Activated B cell treated with CpG ODN at 0.5 μM for 24 hours (primary cell): ENCODE measurements at regions not wholly inside any gene's neighbourhood (a gene's known extent, or its start where the extent isn't known, plus 50 kb on each side); places are given as distances from the start of the nearest gene placed in this dataset.

Experiments used
- ATAC-seq: fragments of 200-7000 bp; cut with Tn5 transposase; one replicate; pipeline ENCODE4 v1.10.0; 2021; ENCODE audit warnings: low read depth, mild to moderate bottlenecking, moderate library complexity
- CTCF ChIA-PET: fragments of 350-600 bp; sonication (Branson Sonifier 250); formaldehyde crosslinking; loops from one replicate; lab custom pipeline; 2021; ENCODE audit warnings: antibody characterized with exemption; lab: Charles Lee
- POLR2A ChIA-PET: fragments of 350-600 bp; sonication (Branson Sonifier 250); formaldehyde crosslinking; loops from one replicate; lab custom pipeline; 2021; ENCODE audit warnings: antibody characterized with exemption; lab: Charles Lee
- DNase-seq: peaks from one replicate; pipeline ENCODE4 v3.0.0; 2022
- H3K27ac Mint-ChIP-seq: one replicate; pipeline ENCODE4 v1.8.0; 2020; ENCODE audit warnings: mixed read lengths
- H3K27me3 Mint-ChIP-seq: one replicate; pipeline ENCODE4 v1.8.0; 2021; ENCODE audit warnings: mixed read lengths
- H3K36me3 Mint-ChIP-seq: one replicate; pipeline ENCODE4 v1.8.0; 2021; ENCODE audit warnings: low read depth, mixed read lengths
- H3K4me1 Mint-ChIP-seq: one replicate; pipeline ENCODE4 v1.8.0; 2021; ENCODE audit warnings: mixed read lengths
- H3K4me3 Mint-ChIP-seq: one replicate; pipeline ENCODE4 v1.8.0; 2020; ENCODE audit warnings: mild to moderate bottlenecking, mixed read lengths
- H3K9me3 Mint-ChIP-seq: one replicate; pipeline ENCODE4 v1.8.0; 2020; ENCODE audit warnings: mixed read lengths
- CTCF ChIP-seq: fragments of 200-600 bp; IDR thresholded peaks from one replicate; pipeline ENCODE4 v1.8.0; 2022; ENCODE audit warnings: antibody characterized with exemption, mild to moderate bottlenecking
- intact Hi-C: fragments of 100-400 bp; cut with micrococcal nuclease; formaldehyde crosslinking; loops from one replicate; pipeline ENCODE4 v1.15.1; 2024

GRCh38 chr2:241929551-241930490 is 60.3 kb downstream of the RTP5 start:
- ChIA-PET CTCF (no interaction called here), POLR2A (no interaction called here)
- H3K27me3 Mint-ChIP-seq, result no peaks in the 10 kb centered on the region
- H3K9me3 Mint-ChIP-seq, result no peaks in the 10 kb centered on the region
- DNase-seq, result no peak
- intact Hi-C loops, result no loop called here
- peaks cover 19% of the 10 kb centered on the region for H3K36me3 Mint-ChIP-seq
- no peak overlapping the region for H3K27ac Mint-ChIP-seq
- H3K4me3 Mint-ChIP-seq, result no peak overlapping the region
- TF ChIP-seq CTCF, result no peak
- H3K4me1 Mint-ChIP-seq, result no peaks in the 10 kb centered on the region
- no peak for ATAC-seq

GRCh38 chr2:241931084-241931975 is 61.8 kb downstream of the RTP5 start:
- no peaks in the 10 kb centered on the region for H3K9me3 Mint-ChIP-seq
- ChIA-PET POLR2A (no interaction called here), CTCF (no interaction called here)
- no peaks in the 10 kb centered on the region for H3K27me3 Mint-ChIP-seq
- ATAC-seq, result no peak
- H3K4me1 Mint-ChIP-seq, result no peaks in the 10 kb centered on the region
- intact Hi-C loops, result no loop called here
- peaks cover 24% of the 10 kb centered on the region for H3K36me3 Mint-ChIP-seq
- TF ChIP-seq CTCF, result no peak
- no peak for DNase-seq
- no peak overlapping the region for H3K4me3 Mint-ChIP-seq
- no peak overlapping the region for H3K27ac Mint-ChIP-seq

GRCh38 chr2:241931976-241932898 is 62.7 kb downstream of the RTP5 start:
- no peaks in the 10 kb centered on the region for H3K4me1 Mint-ChIP-seq
- H3K27me3 Mint-ChIP-seq, result no peaks in the 10 kb centered on the region
- no peaks in the 10 kb centered on the region for H3K9me3 Mint-ChIP-seq
- no peak overlapping the region for H3K27ac Mint-ChIP-seq
- ATAC-seq (no peak), DNase-seq (no peak)
- intact Hi-C loops, result no loop called here
- peaks cover 21% of the 10 kb centered on the region for H3K36me3 Mint-ChIP-seq
- POLR2A ChIA-PET, result no interaction called here
- CTCF ChIA-PET, result no interaction called here
- no peak overlapping the region for H3K4me3 Mint-ChIP-seq
- TF ChIP-seq CTCF, result no peak

GRCh38 chr2:241932899-241933178 is 63.3 kb downstream of the RTP5 start:
- intact Hi-C loops, result no loop called here
- ChIA-PET POLR2A (no interaction called here), CTCF (no interaction called here)
- no peak for DNase-seq
- no peak for TF ChIP-seq CTCF
- no peaks in the 10 kb centered on the region for H3K9me3 Mint-ChIP-seq
- no peak overlapping the region for H3K27ac Mint-ChIP-seq
- H3K27me3 Mint-ChIP-seq, result no peaks in the 10 kb centered on the region
- ATAC-seq, result no peak
- no peaks in the 10 kb centered on the region for H3K4me1 Mint-ChIP-seq
- peaks cover 24% of the 10 kb centered on the region for H3K36me3 Mint-ChIP-seq
- H3K4me3 Mint-ChIP-seq, result no peak overlapping the region
